NOMO-1 (cell line): ENCODE measurements at regions not wholly inside any gene's neighbourhood (a gene's known extent, or its start where the extent isn't known, plus 50 kb on each side); places are given as distances from the start of the nearest gene placed in this dataset.
"Not testable (repeated sequence)": the region's sequence is repeated elsewhere in the genome, so short reads cannot be mapped to it uniquely, and the experiment has no call there.

ENCODE experiments used
- DNase-seq, 2 experiments: peaks; one replicate each; lab custom pipeline; 2025; ENCODE audit not compliant: unreplicated experiment in 2 of 2; lab: John Stamatoyannopoulos, UW

- DNase-seq = no peak
These were observed 80.7 kb downstream of the TFAP2B start for GRCh38 chr6:50899306-50899870.

GRCh38 chr6:50902260-50902659, 83.6 kb downstream of the TFAP2B start:
- DNase-seq = no peak

- DNase-seq = no peak
These were observed 86.6 kb downstream of the TFAP2B start for GRCh38 chr6:50905297-50905696.

GRCh38 chr6:50907565-50907964, 88.9 kb downstream of the TFAP2B start:
- no peak for DNase-seq

- DNase-seq = no peak
These were observed 94.6 kb downstream of the TFAP2B start for GRCh38 chr6:50913105-50913770.

- not testable (repeated sequence) for DNase-seq
These were observed 102.7 kb downstream of the TFAP2B start for GRCh38 chr6:50921378-50921777.

GRCh38 chr6:50921968-50922367, 103.3 kb downstream of the TFAP2B start:
- no peak for DNase-seq

GRCh38 chr6:50922579-50923525, 104.2 kb downstream of the TFAP2B start:
- DNase-seq = no peak

GRCh38 chr6:50924758-50925157, 106.1 kb downstream of the TFAP2B start:
- no peak for DNase-seq

GRCh38 chr6:50925548-50925947, 106.9 kb downstream of the TFAP2B start:
- DNase-seq = no peak

GRCh38 chr6:50925981-50926380, 107.3 kb downstream of the TFAP2B start:
- no peak for DNase-seq

GRCh38 chr6:50927800-50928199, 109.1 kb downstream of the TFAP2B start:
- DNase-seq = no peak

GRCh38 chr6:50929323-50929722, 110.7 kb downstream of the TFAP2B start:
- DNase-seq = no peak

- DNase-seq = no peak
These were observed 116.8 kb downstream of the TFAP2B start for GRCh38 chr6:50935442-50935841.

GRCh38 chr6:50936277-50936681, 117.6 kb downstream of the TFAP2B start:
- DNase-seq = peak; percentile 29 to 66

GRCh38 chr6:50939931-50940330, 121.3 kb downstream of the TFAP2B start:
- DNase-seq = no peak

GRCh38 chr6:50945789-50946188, 127.1 kb downstream of the TFAP2B start:
- DNase-seq = no peak

GRCh38 chr6:50952092-50952907, 133.6 kb downstream of the TFAP2B start:
- no peak for DNase-seq

- no peak for DNase-seq
These were observed 137.3 kb downstream of the TFAP2B start for GRCh38 chr6:50956014-50956413.

- no peak for DNase-seq
These were observed 139.6 kb downstream of the TFAP2B start for GRCh38 chr6:50958148-50958697.
